ENCODE measurements at regions not wholly inside any gene's neighbourhood (a gene's known extent, or its start where the extent isn't known, plus 50 kb on each side); places are given as distances from the start of the nearest gene placed in this dataset.
"Not testable (repeated sequence)": the region's sequence is repeated elsewhere in the genome, so short reads cannot be mapped to it uniquely, and the experiment has no call there.

DNA sequence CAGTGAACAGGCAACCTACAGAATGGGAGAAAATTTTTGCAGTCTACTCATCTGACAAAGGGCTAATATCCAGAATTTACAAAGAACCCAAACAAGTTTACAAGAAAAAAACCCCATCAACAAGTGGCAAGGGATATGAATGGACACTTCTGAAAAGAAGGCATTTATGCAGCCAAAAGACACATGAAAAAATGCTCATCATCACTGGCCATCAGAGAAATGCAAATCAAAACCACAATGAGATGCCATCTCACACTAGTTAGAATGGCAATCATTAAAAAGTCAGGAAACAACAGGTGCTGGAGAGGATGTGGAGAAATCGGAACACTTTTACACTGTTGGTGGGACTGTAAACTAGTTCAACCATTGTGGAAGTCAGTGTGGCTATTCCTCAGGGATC is 80.3 kb downstream of the ZNF474 start:
- H3K79me2 ChIP-seq (ENCODE audit: control insufficient read depth, insufficient read depth, low read length); H4K20me1 ChIP-seq (replicated peaks; ENCODE audit: control insufficient read depth, extremely low read depth, insufficient read depth, low read length); H2AFZ ChIP-seq (ENCODE audit: low read depth, low read length); FAIRE-seq; H3K9me3 ChIP-seq (replicated peaks; ENCODE audit: control insufficient read depth, insufficient read depth, low read length); CTCF ChIA-PET; H3K4me2 ChIP-seq (ENCODE audit: insufficient read depth, low read length); H3K4me3 ChIP-seq (replicated peaks in 1 of 3; ENCODE audit: insufficient read depth in 1 of 3, low read depth in 1 of 3, low read length in 3 of 3); dilution Hi-C loops (cut with MboI; ENCODE audit: extremely low pct_ligation_motif_present, low sequenced_read_pairs); intact Hi-C loops (cut with micrococcal nuclease); H3K4me1 ChIP-seq (ENCODE audit: control insufficient read depth, extremely low read depth, insufficient read depth, low read length); H3K27me3 ChIP-seq (ENCODE audit: control insufficient read depth in 2 of 2, insufficient read depth in 2 of 2, low read length in 2 of 2); H3K9me1 ChIP-seq (replicated peaks; ENCODE audit: control insufficient read depth, extremely low read depth, insufficient read depth, low read length); DNase-seq (ENCODE audit: low read depth, low spot score); POLR2A ChIA-PET; BruUV-seq (replicated peaks); H3K27ac ChIP-seq (ENCODE audit: insufficient read depth, low read depth, low read length); H3K9ac ChIP-seq (replicated peaks; ENCODE audit: extremely low read depth, insufficient read depth, low read length); H3K36me3 ChIP-seq (ENCODE audit: control insufficient read depth in 2 of 2, extremely low read depth in 1 of 2, insufficient read depth in 2 of 2, low read length in 2 of 2): not testable (repeated sequence)

DNA sequence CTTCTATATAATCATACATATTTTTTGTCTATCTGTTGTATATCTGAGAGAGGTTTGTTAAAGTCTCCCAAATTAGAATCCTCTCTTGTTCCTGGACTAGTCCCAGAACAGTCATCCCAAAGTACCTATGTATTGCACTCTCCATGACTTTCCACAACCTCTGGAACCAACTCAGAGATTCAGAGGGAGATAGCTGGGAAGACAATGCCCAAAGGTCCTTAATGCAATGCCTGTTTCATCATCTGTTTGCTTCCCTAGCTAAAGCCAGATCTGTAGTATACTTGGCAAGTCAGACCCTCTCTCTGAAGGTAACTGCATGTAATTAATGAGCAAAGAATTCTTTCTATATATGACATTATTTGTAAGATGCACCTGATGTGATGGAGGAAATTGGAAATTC is 89.4 kb downstream of the ZNF474 start:
- Histone ChIP-seq H3K4me1 (ENCODE audit: control insufficient read depth, extremely low read depth, insufficient read depth, low read length) (no peaks in the 10 kb centered on the region), H3K27ac (ENCODE audit: insufficient read depth, low read depth, low read length) (no peak overlapping the region), H3K79me2 (ENCODE audit: control insufficient read depth, insufficient read depth, low read length) (no peaks in the 10 kb centered on the region), H4K20me1 (replicated peaks; ENCODE audit: control insufficient read depth, extremely low read depth, insufficient read depth, low read length) (no peaks in the 10 kb centered on the region), H3K36me3 (ENCODE audit: control insufficient read depth in 2 of 2, extremely low read depth in 1 of 2, insufficient read depth in 2 of 2, low read length in 2 of 2) (no peaks in the 10 kb centered on the region), H2AFZ (ENCODE audit: low read depth, low read length) (no peak overlapping the region), H3K27me3 (ENCODE audit: control insufficient read depth in 2 of 2, insufficient read depth in 2 of 2, low read length in 2 of 2) (no peaks in the 10 kb centered on the region), H3K4me3 (replicated peaks in 1 of 3; ENCODE audit: insufficient read depth in 1 of 3, low read depth in 1 of 3, low read length in 3 of 3) (no peak overlapping the region), H3K9me1 (replicated peaks; ENCODE audit: control insufficient read depth, extremely low read depth, insufficient read depth, low read length) (no peaks in the 10 kb centered on the region), H3K4me2 (ENCODE audit: insufficient read depth, low read length) (no peak overlapping the region), H3K9me3 (replicated peaks; ENCODE audit: control insufficient read depth, insufficient read depth, low read length) (no peaks in the 10 kb centered on the region), H3K9ac (replicated peaks; ENCODE audit: extremely low read depth, insufficient read depth, low read length) (no peak overlapping the region)
- POLR2A ChIA-PET, result no interaction called here
- FAIRE-seq, result no peak
- CTCF ChIA-PET, result no interaction called here
- no peak for DNase-seq (ENCODE audit: low read depth, low spot score)
- intact Hi-C loops (cut with micrococcal nuclease) (no loop called here), dilution Hi-C loops (cut with MboI; ENCODE audit: extremely low pct_ligation_motif_present, low sequenced_read_pairs) (no loop called here)
- BruUV-seq (replicated peaks), result no TSS peak
- TF ChIP-seq GATA2 (IDR thresholded peaks at IDR 0.05; ENCODE audit: insufficient read depth, insufficient read length, low read depth, low read length), result no peak
